ENCODE measurements at regions not wholly inside any gene's neighbourhood (a gene's known extent, or its start where the extent isn't known, plus 50 kb on each side); places are given as distances from the start of the nearest gene placed in this dataset.
A peak's percentile ranks its signal among the peaks of the same experiment; 100 is the strongest.

GRCh38 chr15:31456354-31457060 lies 129.9 kb downstream of the KLF13 start:
- DNase-seq = no peak

GRCh38 chr15:31457161-31457560 lies 130.5 kb downstream of the KLF13 start:
- DNase-seq = no peak

- DNase-seq = no peak
Observed at GRCh38 chr15:31457631-31458526, 131.2 kb downstream of the KLF13 start.

- peak; percentile 72 for DNase-seq
Observed at GRCh38 chr15:31458596-31459399, 132.2 kb downstream of the KLF13 start.

GRCh38 chr15:31459400-31459748 lies 132.7 kb downstream of the KLF13 start:
- DNase-seq = no peak

GRCh38 chr15:31461375-31461774 lies 134.7 kb downstream of the KLF13 start:
- DNase-seq = no peak

GRCh38 chr15:31461911-31462480 lies 135.4 kb downstream of the KLF13 start:
- DNase-seq = no peak

GRCh38 chr15:31463521-31464102 lies 137.0 kb downstream of the KLF13 start:
- DNase-seq = no peak

- DNase-seq = no peak
Observed at GRCh38 chr15:31464216-31465082, 137.8 kb downstream of the KLF13 start.

GRCh38 chr15:31465083-31465955 lies 138.7 kb downstream of the KLF13 start:
- DNase-seq = no peak

- no peak for DNase-seq
Observed at GRCh38 chr15:31467361-31467760, 140.7 kb downstream of the KLF13 start.

GRCh38 chr15:31468911-31469785 lies 142.5 kb downstream of the KLF13 start:
- no peak for DNase-seq

GRCh38 chr15:31469786-31470525 lies 143.3 kb downstream of the KLF13 start:
- DNase-seq = no peak

- DNase-seq = no peak
Observed at GRCh38 chr15:31470756-31471155, 144.1 kb downstream of the KLF13 start.

GRCh38 chr15:31471731-31472430 lies 145.2 kb downstream of the KLF13 start:
- DNase-seq = no peak

- peak; percentile 92 for DNase-seq
Observed at GRCh38 chr15:31472636-31473384, 146.2 kb downstream of the KLF13 start.

- no peak for DNase-seq
Observed at GRCh38 chr15:31473385-31474058, 146.9 kb downstream of the KLF13 start.
